Activated T-cell treated with anti-CD3 and anti-CD28 coated beads, Interleukin-2, amount 50 U/mL, for 48 hours (primary cell): ENCODE measurements at regions not wholly inside any gene's neighbourhood (a gene's known extent, or its start where the extent isn't known, plus 50 kb on each side); places are given as distances from the start of the nearest gene placed in this dataset.

Experiments used
- DNase-seq, 2 experiments: peaks; one replicate each; pipeline ENCODE4 v3.0.0-alpha.2; 2020

DNA sequence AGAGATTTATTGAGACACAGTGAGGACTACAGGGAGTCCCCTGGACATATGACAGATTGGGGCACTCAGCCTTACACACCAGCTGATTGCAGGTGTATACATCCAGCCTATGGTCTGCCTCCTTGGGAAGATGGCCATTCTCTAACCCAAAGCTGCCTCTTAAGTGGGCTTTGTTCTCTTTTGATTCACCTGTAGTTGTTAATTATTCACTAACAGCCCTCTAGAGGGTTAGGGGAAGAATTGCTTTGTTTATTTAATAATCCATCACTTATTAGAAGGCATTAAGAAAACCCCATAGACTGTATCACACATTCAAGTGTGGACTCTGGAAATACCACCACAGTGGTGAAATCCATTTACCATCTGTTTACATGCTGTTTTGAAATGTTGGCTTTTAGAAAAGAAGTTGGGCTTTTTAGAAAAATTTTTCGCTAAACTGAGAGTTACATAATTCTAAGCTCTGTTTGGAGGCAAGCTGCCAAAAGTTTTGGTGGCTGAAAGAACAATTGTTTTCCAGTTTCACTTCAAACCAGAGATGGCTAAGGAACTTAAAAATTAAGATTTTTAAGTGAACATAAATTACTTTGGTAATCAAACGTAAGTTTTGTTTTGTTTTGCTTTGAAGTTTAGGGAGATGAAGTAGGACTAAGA, 379.1 kb downstream of the ADRA2A start:
- no peak for DNase-seq

DNA sequence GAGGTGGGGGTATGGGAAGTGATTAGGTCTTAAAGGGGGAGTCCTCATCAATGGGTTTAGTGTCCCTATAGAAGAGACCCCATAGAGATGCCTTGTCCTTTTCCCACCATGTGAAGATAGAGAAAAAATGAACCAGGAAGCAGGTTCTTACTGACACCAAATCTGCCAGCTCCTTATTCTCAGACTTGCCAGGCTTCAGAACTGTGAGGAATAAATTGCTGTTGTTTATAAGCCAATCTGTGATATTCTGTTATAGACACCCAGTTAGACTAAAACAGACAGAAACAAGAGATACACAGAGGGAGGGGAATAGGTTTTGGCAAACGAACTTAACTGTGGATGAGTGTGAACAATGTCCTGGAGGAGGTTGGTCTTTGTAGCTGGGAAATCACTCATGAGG, 381.4 kb downstream of the ADRA2A start:
- DNase-seq = no peak

DNA sequence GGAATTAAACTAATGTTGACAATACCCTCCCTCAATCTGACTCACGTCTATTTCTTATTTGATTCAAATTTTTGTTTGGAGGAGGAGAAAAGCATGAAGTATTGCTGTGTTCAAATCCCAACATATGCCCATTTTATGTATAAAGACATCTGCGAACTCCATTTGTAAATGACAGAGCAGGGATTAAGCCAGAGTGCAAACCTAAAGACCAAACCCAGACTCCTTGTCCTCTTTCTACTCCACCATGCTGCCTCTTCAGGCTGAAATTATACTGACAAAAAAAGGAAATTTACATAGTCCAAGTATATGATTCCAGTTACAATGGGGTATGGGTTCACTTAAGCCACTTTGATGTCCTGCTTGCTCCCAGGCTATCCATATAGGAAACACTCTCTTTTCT, 383.1 kb downstream of the ADRA2A start:
- DNase-seq = no peak

DNA sequence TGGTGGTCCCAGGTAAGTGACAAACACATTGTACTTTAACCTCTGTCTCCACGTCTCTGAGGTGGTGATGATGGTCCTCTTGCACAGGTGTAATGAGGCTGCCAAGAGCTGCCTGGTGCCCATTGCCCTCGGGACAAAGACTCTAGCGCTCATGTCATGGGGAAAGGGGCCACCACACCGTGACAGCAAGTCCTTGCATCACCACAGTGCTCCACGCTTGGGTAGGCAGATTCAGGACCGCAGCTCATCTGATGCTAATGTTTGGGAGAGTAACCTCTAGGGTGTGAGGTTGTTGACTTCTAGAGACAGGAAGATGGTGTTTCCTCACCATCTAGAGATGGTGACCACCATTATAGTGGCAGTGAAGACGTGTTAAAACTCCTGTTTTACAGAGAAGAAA, 395.6 kb downstream of the ADRA2A start:
- no peak for DNase-seq

DNA sequence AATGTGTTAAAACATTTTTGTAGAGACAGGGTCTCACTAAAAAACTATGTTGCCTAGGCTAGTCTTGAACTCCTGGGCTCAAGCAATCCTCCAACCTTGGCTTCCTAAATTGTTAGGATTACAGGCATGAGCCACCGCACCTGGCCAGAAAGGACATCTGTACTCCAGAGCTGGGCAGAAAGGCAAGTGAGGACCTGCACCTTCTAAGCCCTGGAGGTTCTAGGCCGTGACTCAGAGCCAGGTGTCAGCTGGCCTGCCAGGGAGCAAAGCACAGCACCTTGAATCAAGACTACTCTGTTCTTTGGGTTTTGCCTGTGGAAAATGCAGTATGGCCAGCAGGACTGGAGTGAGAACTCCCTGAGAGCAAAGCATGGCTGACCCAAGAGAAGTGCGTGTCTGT, 396.5 kb downstream of the ADRA2A start:
- DNase-seq = no peak

DNA sequence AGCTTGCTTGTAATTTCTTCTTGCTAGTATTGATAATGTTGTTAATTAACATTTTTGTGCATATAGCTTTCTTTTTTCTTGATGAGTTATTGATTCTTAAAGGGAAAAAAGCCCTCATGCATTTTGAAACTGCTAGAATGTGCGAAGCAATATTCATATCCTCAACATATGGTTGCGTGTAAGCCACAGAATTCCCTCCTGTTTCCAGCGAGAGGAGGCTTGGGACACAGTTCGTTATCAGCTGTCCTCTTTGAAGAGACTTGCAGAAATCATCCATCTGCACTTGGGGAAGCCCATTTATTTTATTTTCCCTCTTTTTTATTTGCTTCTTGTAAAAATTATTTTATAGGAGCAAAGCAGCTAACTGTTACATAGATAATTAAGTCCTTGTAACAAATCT, 398.0 kb downstream of the ADRA2A start:
- no peak for DNase-seq

DNA sequence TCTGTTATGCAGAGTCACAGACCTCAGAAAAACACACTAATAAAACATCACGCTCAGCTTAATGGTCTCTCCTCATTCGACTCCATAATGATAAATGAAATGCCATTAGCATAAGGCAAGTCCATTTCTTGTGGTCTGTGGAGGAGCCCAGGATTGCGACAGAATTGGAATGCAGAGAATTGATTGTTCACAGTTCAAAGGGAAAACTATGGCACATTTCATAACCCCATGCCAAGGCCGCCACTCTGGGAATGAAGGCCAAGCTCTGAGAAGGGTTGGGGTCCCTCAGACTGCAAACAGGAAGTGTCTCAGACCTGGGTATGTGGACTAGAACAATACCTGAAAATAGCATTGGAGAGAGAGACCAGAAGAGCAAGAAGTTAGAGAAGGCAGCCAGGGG, 398.9 kb downstream of the ADRA2A start:
- no peak for DNase-seq

DNA sequence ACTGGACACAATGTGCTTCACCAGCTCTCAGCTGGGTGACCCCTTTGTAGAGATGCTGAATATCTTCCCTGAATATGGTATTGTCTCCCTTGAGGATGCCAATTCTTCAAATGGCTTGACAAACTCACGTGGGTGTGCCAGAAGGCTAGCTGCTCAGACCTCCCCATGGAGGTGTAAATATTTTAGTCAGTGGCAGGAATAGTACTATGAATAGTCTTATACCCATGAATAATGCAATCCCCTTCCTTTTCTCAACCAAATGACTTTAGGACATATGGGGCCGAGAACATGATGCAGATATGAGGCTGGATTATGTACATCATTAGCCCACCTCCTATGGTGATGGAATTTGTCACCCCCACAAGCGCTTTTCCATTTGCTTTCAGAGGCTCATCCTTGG, 401.8 kb downstream of the ADRA2A start:
- no peak for DNase-seq

DNA sequence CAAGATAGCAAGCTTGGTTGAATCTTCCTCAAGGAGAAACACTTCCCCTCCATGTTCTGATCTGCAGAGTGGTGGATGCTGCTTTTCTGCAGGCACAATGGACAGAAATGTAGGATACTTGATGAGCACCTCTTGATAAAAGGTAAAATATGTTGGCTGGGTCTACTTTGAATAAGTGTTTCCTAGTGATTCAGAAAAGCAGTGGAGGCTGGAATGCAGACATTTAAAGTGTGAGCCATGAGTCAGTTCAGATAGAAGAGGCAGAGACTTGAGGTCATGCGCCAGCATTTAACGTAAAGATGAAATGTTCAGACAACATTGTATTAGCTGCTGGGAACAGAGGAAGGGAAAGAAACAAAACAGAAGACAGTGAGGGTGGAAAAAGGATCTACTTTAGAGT, 403.1 kb downstream of the ADRA2A start:
- DNase-seq = no peak

DNA sequence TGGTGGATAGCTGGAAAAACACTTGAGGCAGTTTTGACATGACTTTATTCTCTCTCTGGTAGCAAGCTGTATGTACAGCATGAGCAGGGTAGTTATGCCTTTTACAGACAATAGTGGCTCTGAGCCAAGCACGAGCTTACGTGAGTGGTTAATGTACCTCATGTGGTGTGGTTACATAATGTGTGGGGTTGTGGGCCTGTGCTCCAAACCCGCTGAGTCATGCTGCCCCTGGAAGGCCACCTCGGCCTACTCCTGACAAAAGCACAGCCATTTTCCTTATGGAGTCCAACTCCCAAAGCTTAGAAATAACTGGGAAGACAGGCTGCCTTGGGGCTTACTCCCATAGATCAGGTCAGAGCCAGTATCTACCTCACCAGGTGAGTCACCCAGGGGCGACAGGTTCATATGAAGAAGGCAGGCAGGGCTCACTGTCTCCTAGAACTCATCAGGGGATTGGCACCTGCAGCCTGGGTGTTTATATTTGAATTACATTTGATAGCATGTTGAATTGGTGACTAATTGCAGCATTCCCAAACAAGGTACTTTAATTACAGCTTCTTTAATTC, 404.5 kb downstream of the ADRA2A start:
- DNase-seq = no peak

DNA sequence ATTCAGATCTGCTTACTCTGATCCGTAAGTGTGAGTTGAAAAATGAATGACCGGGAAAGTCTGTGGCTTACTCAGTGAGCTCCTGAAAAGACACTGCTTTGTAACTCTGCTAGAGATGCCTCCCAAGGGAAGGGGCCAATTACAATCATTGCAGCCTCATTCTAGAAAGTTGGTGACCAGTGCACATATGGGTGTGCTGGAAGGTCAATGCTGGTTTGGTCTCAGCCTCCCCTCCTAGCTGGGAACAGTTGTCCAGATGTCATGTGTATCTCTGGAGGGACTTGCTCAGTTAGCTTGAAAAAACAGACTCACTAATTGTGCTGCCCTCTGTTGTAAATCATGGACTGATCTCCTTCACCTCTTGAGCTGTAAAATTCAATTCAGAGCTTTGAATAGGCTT, 405.0 kb downstream of the ADRA2A start:
- DNase-seq = no peak

DNA sequence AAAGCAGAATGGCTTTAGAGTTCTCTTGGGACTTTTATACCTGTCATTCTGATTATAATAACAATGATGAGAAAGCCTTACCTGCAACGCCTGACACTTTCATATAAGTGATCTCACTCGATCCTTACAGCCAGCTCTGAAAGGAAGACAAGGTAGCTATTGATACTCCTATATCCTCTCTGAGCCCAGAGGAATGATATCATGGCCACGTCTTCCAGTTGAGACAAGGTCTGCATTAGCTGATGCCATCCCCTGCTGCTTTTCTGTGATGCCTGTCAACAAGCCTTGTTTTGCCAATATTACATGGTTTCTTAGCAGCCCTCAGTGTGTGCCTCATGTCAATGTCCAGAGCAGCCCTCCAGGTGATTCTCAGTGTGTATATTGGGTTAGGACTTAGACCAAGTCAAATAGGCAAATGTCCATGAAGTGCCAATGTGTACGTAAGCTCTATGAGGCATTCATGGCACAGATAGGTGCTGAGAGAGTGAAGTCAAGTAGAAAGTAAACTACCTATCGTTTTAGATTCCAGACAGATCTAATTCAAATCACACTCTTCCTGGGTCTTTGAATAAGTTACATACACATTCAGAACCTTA, 405.9 kb downstream of the ADRA2A start:
- no peak for DNase-seq

DNA sequence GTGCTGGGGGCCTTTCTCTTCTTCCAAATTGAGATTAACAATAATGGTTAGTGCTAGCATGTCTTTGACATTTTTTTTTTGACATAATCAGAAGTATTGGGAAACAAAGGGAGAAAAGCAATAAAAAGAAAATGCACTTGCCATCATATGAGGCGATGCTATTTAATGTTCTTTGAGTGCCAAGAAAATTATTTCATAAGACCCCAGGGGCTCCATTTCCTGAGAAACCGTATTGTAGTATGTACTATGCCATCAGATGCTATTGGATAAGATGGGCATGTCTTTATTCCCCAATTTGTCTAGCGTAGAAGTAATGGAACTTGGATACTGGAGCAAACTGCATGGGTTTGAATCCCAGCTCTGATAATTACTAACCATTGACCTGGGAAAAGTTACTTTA, 408.9 kb downstream of the ADRA2A start:
- DNase-seq = no peak

DNA sequence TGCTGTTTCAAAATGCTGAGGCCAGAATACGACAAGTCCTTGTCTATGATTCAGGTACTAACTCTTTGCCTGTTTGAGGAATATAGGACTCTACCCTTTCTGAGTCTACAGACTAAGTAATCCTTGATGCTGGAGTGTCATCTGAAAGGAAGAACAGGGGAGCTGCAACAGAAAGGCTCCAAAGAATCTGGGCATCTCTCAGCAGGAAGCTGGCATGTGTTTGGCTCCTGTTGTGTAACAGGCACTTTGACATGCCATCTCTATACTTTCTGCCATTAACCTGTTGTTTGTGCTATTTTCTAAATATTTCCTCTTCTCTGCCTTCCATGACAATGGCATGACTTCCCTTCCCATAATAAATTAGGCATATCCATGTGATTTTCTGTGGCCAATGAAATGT, 409.5 kb downstream of the ADRA2A start:
- DNase-seq = no peak

DNA sequence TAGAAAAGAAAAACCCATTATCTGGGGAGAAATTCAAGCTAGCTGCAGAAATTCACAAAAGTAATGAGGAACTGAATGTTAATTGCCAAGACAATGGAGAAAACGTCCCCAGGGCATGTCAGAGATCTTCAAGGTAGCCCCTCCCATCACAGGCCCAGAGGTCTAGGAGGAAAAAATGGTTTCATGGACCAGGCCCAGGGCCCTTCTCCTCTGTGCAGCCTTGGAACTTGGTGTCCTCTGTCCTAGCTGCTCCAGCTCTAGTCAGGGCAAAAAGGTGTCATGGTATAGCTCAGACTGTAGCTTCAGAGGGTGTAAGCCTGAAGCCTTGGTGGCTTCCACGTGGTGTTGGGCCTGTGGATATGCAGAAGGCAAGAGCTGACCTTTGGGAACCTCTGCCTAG, 411.8 kb downstream of the ADRA2A start:
- DNase-seq = no peak

DNA sequence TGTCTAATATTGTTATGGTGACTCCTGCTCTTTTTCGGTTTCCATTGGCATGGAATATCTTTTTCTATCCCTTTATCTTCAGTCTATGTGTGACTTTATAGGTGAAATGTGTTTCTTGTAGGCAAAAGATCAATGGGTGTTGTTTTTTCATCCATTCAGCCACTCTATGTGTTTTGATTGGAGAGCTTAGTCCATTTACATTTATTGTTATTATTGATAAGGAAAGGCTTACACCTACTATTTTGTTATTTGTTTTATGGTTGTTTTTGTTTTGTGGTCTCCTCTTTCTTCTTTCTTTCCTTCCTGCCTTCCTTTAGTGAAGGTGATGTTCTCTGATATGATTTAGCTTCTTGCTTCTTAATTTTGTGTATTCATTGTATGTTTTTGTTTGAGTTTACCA, 414.3 kb downstream of the ADRA2A start:
- DNase-seq = no peak

DNA sequence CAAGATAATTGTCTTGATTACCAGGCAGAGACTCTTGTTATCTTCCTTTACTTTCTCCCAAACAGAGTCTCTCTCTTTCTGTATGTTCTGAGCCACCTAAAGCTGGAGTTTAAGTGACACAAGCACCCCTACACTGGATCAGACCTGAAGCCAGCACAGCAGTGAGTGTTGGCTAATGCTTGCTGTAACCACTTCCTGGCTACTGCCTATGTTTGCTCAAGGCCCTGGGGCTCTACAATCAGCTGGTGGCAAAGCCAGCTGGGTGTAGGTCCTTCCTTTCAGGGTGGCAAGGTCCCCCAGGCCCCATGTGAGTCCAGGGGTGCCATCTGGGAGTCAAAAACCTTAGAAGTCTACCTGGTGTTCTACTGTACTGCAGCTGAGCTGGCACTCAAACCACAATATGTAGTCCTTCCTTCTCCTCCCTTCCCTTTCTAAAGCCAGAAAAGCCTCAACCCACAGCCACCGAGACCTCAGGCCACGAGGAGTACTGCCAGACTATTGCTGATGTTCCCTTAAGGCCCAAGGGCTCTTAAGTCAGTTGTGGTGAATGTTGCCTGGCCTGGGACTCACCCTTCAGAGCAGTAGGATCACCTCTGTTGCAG, 416.3 kb downstream of the ADRA2A start:
- DNase-seq = no peak

DNA sequence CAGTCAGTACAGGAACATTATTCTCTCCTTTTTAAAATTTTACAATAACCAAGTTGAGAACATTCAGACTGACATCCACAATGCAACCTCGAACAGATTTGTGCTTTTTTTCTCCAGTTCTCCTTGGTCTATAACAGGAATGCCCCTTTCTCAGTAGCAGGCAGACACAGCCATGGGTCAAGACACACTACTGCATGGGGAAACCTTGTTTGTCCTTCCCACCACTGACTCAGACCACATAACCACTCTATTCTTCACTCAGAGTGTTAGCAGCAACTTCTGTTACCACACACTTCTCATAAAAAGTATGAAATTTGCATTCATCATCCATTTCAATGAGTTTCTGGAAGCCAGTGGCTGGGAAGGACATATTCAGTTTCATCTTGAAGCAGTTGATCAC, 421.7 kb downstream of the ADRA2A start:
- DNase-seq = no peak

DNA sequence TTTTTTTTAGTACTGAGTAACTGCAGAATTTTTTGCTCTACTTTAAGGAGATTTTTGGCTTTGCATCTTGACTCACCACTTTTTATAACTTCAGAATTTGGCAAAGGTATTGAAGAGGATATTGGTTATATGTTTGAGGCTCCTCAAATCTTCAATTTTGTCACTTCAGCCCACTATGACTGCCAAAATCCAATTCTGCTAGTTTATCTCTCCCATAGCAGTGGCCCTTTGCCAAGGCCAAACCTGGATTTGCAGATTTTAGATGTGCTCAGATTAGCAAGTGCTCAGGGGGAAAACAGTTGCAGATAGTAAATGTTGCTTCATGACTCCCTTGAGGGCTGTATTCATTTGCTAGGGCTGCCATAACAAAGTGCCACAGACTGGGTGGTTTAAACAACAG, 427.5 kb downstream of the ADRA2A start:
- no peak for DNase-seq

DNA sequence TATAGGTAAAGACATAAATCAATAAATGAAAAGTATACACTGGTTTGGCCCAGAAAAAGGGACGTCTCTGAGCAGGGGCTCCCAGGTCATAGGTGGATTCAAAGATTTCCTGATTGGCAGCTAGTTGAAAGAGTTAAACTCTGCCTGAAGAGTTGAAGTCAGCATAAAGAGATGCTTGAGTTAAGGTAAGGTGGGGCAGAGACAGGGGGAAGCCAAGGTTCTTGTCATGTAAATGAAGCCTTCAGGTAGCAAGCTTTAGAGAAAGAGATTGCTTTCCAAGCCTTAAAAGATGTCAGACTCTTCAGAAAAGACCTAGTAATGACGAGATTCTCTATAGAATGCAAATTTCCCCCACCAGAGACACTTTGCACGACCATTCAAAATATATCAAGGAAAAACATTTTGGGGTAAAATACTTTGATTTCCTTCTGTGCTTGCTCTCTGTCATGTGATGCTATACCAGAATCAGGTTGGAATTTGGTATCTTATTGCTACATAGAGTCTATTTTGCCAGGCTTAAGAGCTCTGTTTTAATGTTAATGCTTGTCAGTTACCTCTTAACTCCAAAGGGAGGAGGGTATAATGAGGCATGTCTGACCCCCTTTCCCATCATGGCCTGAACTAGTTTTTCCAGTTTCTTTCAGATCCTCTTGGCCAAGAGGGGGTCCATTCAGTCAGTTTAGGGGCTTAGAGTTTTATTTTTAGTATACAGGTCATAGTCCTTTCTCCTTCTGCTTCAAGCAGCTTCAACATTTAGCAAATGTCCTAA, 429.6 kb downstream of the ADRA2A start:
- no peak for DNase-seq

DNA sequence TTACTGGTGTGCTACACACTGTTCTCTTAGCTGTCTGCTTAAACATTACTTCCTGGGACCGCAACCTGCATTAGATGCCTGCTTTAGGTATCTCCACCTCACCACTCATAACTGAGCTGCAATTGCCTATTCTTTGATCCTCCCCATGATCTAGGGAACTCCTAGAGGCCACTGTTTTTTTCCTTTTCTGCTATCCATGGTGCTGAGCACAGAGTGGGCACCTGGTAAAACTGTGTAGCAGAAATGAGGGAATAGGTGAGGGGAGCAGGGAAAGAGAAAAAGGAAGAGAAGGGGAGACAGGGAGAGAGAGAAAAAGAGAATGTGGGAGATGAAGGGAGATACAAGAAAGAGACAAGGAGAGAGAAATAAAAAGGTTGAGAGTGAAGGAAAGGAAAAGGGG, 434.9 kb downstream of the ADRA2A start:
- no peak for DNase-seq

DNA sequence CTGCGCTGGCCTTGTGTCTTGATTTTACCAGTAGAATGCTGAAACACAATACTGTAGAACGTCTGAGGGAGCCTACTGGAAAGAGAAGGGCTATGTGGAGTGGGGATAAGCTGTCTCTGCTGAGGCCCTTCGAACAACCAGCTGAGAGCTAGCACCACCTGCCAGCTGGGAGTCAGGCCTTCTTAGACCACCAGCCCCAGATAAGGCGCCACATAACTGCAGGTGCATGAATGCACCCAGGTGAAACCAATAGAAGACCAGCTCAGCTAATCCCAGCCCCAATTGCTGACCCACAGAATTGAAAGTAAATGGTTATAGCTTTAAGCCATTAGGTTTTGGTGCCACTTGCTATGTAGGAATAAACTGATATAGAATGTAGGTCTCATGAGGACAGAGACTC, 438.4 kb downstream of the ADRA2A start:
- no peak for DNase-seq

DNA sequence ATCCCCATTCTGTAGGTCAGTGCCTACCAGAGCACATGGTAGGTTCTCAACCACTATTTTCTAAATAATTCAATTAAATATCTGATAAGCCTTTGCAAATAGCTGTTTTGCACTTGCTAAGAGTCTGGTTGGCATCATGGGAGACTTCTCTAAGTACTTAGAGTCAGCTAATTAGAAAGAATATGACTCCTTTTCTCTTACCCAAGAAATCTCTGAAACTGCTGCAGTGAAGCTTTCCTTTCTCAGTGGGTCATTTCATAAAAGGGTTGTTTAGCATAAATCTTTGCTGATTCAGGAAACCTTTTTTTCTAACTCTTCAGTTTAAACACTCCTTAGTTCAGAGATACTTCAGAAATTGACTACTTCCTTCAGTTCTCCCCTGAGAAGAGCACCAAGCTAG, 438.9 kb downstream of the ADRA2A start:
- DNase-seq = no peak

DNA sequence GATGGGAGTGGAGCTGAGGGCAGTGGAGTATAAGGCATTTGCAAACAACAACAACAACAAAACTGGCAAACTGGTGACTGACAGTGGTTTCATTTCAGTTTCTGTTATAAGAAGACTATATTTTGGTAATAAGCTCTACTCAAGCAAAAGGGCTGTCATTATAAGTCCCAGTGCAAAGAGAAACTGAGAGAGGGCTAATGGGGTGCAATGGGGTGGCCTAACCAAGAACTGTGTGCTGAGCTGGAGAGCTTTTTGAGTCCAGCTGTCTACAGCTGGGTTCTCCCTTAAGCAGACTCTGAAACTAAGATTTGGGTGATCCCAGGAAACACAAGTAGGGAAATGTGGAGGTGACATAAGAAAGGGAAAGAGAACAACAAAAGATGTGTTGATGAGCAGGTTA, 439.3 kb downstream of the ADRA2A start:
- no peak for DNase-seq
